GM18868 (cell line): ENCODE measurements at regions not wholly inside any gene's neighbourhood (a gene's known extent, or its start where the extent isn't known, plus 50 kb on each side); places are given as distances from the start of the nearest gene placed in this dataset.

ENCODE experiments used
- ATAC-seq: cut with Tn5 transposase; IDR thresholded peaks from one replicate; pipeline ENCODE4 v1.9.1; 2021; ENCODE audit warnings: mild to moderate bottlenecking, moderate library complexity; ENCODE audit not compliant: unreplicated experiment

DNA sequence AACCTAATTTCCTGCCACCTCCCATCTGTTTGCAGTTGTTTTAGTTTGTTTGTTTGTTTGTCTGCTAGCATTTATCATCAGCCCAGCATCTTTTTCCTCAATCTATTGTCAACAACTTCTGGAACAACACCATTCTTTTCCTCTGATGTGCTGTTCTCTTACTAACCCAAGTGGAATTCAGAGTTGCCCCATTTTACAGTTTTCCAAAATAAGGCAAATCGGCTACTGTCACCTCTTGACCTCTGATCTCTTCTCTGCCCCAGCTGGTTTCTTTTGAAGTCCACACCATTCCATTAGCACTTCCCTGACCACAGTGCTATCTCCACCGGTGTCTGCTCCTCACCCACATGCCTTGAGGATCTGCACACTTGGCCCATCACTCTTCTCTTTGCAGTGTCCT, 102.4 kb downstream of the EFNB2 start:
- no peak for ATAC-seq

DNA sequence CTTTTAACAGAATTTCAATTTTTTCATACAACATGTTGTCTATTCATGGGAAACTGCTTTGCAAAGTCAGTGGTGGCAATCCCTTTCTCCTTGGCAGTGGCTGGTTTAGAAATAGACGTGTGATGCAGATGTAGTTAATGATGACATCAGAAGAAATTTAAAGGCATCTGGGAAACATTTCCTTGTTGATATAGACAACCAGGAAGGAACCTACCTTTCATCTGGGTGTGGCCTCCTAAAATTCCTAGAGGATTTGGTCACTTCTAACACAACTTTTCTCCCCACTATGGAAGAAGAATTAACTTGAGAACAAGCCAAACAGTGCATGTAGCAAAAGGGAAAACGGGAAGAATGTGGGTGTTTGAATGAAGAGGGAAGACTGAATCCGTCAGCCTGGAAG, 102.8 kb downstream of the EFNB2 start:
- no peak for ATAC-seq

DNA sequence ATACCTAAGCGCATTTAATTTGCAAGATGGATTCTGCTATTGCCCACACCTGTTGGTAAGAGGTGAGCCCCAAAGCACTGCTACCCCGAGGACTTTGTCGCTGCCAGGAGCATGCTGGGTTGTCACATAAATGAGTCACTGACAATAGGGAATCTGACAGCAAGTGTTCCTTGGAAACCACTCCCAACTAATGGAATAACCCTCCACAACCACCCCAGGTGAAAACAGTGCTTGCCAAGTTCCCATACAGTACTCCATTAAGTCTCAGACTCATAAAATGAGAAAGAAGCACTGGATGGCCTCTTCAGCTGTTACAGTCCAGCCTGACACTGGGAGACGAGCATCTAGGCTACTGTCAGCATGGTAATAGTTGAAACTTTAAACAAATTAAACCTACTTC, 108.6 kb downstream of the EFNB2 start:
- no peak for ATAC-seq

DNA sequence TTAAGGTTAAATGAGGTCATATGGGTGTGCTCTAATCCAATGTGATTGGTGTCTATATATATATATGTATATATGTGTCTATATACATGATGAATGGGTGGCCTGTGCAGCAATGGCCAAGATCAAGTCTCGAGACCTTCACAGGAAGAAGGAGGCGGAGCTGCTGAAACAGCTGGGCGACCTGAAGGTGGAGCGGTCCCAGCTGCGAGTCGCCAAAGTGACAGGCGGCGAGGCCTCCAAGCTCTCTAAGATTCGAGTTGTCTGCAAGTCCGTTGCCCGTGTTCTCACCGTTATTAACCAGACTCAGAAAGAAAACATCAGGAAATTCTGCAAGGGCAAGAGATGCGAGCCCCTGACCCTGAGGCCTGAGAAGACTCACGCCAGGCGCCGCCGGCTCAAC, 109.8 kb downstream of the EFNB2 start:
- ATAC-seq = no peak

DNA sequence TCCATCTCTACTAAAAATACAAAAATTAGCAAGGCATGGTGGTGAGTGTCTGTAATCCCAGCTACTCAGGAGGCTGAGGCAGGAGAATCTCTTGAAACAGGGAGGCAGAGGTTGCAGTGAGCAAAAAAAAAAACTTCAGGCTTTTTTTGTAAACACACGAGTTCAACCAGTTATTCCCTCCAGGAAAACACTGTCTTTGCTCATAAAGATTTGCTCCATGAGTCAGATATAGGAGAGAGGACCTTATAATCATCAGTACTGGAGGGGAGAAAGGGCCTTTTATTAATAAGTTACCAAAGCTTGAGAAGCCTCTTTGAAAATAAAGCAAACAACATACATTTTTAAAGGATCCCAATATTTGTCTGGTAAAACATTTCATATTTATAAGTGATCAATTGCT, 110.7 kb downstream of the EFNB2 start:
- ATAC-seq = no peak

DNA sequence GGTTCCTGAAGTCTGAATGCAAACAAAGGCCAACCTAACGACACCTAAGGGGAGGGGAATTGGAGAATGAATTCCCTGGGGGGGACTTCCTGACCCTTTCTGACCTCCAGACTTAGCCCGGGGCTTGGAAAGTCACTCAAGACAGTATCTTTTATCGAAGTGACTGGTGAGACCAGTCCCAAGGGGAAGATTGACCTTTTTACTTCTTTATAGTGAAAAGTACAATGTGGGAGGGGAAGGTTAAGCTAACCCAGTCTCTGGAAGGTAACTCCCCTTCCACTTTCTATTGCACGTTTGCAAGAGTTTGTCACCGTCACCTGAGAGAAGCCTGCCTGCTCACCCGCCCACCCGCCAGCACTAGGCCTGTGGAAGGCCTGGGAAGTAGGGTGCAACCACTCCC, 111.9 kb downstream of the EFNB2 start:
- no peak for ATAC-seq

DNA sequence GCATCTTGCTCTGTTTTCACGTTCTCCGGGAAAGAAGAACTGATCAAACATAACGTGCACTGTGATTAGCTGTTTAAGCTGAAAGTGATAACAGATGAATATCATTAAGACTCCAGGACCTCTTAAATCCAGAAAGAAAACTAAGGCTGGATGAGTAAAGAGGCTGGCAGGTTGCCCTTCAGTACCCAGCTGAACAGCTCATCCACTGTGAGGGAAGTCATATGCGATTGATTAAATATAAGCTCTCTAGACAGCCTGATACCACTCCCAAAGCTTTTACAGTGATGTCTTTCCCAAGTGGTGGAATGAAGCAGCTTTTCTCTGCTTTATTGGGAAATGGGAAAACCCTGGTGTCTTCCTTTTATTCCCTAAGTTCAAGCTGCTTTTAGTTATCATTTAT, 116.9 kb downstream of the EFNB2 start:
- ATAC-seq = no peak

DNA sequence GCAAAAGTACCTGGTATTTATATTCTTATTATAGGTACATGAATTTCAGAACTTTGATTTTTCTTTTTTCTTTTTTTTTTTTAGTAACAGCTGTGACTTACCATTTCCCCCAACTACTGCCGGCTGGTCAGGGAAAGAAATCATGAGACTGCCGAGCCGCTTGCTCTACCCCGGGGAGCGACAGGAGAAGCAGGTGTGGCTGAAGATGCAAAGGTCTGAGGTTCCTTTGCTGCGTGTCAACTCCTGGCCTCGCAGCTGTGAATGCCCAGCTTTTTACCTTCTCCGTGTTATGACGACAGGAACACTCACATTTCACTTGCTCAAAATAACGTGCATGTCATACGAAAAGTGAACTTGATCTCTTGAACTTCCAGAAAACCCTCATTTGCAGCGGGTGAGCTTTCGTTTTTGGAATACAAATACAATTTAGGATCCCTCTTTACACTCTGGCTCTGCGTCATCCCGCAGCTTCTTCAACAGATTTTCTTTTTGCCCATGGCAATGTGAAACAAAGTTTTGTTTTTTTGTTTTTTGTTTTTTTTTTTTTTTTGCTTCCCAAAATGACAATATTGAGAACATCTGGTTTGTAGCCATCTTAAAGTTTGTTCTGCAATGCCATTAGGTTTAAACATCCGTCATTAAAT, 117.9 kb downstream of the EFNB2 start:
- no peak for ATAC-seq

DNA sequence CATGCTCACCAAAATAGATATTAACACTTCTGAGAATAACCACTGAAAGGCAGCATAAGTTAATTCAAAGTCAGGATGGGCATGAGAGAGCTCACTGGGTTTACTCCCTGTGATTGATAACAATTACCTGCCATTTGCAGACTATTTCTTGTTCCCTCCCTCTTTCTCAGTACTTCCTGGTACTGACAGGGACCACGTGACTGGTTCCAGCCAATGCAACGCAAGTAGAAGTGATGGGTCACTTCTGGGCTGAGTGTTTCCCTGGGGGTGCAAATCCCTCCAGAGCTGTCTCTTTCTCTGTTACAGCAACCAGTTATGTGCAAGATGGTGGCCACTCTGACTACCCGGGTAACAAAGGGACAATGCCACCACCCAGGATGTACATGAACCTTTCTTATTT, 118.8 kb downstream of the EFNB2 start:
- no peak for ATAC-seq

DNA sequence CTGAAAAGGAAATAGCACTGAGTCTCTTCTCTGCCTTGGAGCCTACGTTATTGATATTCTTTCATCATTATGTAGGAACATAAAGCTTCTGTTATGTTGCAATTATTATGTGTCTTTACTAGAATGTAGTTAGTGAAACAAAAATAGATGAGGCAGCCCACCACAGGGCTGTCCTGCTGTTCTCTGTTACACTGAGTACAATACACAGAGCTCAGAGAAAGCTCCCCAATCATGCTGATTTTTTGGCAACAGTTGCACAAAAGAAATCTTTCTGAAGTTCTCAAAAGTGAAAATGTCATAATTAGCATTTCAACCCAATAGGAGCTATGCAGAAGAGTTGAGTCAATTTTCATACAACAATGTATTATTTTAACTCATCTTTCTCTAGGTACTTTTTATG, 119.5 kb downstream of the EFNB2 start:
- ATAC-seq = no peak

DNA sequence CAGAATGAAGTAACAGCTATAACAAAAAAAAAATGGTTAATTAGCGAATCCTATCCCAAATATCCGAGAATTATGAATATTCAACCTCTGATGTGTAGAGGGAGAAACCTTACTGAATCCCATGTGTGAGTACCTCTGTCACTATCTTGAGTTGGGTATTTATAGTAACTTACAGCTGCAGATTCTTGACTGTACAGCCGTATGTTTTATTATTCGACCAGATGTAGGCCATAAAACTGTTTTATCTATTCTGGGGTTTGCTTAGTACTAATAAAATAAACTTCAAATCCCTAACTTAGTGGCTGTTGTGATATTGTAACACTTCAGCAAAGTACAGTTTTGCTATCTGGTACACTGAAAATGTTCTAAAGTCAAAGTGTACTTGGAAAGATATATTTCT, 120.0 kb downstream of the EFNB2 start:
- ATAC-seq = no peak

DNA sequence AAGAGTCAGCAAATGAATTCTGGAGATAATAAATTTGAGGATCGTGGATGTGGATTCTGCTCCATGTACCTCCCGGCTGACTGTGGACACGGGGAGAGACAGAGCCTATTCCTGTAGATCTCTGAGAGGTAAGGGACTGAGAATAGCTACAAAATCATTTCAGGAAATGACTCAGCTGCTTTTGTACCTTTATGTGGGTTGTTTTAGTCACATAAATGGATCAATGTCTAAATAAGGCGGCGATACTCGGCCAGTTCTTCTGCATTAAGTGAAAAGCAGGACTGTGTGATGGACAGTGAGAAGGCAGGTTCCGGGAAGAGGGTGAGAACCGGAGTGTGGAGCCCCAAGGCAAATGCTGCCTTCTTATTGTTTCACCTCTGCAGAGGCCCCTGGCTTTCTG, 128.1 kb downstream of the EFNB2 start:
- ATAC-seq = peak; percentile 83

DNA sequence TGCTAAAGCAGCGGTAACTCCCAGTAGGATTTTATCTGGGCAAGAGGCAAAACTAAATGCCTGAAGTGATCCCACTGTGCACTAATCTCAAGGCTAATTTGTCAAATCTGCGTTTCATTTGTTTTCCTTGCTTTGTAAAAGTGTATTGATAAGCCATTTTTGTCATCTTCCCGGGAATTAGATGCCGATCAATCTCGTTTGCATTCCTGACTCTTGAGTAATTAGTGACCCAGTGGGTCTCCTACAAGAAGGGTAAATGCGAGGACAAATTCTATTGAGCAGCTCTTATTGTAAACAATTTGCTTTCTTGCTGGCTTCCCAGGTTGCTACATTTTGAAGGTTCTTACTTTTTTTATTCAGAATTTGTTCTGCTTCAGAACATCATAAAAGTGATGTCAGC, 129.7 kb downstream of the EFNB2 start:
- no peak for ATAC-seq

DNA sequence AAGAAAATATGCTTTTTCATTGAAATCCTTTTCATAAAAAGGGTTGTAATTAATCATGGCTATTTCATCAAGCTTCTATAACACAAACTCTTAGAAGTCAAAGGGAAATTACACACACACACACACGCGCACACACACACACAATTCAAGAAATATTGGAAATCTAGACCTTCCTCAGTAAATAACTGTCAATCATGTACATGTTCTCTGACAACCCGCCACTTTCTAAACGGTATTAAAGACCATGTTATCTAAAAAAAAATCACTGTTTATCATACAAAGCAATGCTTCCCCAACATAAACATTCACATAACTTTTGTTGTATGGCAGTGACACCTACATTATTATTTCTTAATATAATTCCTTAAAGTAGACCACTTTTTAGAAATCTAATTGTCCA, 132.2 kb downstream of the EFNB2 start:
- no peak for ATAC-seq

DNA sequence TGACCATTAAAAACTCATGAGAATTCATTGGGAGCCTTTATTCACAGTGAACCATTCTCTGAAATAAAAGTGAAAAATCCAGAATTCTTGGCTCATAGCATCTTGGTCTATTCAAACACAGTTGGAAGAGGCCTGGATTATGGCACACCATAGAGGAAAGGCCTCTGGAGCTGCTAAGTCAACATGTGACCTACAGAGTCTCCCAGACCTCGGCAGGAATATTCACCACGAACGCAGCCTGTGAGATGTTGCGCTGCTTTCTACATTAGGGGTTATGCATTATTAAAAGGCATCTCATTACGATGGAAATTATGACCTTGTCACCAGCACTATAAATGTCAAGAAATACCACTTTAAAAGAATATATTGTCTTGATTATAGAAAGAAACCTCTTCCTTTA, 132.6 kb downstream of the EFNB2 start:
- ATAC-seq = no peak

DNA sequence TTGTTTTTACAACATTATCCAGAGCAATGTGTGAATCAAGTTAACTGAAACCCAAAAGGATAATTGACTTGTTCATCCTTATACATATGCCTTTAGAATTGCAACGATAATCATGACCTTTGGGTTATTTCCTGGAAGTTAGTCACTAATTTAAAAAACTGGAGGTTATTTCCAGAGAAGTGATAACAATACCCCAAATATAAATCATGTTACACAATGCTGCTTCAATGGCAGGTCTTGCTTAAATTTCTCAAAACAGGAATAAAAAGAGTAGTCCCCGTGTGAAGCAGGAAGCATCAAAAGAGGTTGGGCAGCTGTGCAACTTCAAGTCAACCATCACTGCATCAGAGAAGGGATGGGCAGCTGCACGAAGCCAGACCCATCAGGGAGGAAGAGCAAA, 134.4 kb downstream of the EFNB2 start:
- no peak for ATAC-seq

DNA sequence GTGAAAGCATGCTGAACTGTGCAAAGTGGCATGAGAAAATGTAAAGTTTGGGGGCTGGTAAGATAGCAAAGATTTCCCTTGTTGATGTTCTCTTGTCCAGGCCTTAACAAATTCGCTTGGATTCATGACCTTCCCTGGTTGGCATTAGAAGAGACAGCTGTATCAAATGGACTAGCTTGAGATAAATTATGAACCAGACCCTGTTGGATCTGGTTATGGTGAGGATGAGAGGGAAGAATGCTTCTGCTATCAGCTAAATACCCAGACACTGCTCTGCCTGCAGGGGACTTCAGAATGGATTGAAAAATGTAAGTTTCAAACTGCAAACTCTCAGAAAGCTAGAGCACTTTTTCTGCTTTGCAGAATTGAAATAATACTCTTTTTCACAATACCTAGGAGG, 135.2 kb downstream of the EFNB2 start:
- ATAC-seq = no peak

DNA sequence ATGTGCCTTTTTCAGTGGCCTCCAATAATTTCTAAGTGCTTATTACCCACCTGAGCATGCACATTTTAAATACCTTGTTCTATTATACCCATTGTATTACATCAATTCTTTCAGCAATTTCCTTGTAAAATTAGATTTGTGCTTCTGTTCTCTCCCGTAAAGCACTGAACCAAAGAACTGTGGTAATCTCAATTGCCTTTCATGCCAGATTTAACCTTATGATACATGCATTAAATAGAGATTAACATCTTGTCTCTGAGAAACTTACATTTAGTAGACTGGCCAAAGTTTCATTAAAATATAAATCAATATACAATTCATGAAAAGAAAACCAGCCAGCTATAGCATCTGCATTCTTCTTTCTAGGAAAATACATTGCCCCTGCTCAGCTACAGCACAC, 137.2 kb downstream of the EFNB2 start:
- no peak for ATAC-seq

DNA sequence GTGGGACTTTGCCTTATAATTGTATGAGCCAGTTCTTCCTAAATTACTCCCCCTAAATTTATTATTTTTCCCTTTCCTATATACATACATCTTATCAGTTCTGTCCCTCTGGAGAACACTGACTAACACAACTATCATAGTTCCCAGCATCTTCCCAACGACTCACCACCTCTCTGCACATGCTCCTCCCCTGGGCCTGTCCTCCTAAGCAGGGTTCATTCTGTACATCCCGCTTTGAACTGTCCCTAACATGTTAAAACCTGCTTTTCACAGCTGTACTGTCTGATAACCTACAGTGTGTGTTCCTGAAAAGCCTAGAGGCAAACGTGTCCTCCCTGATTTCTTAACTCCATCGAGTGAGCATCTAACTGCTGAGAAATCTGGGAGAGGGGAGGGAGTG, 141.7 kb downstream of the EFNB2 start:
- no peak for ATAC-seq

DNA sequence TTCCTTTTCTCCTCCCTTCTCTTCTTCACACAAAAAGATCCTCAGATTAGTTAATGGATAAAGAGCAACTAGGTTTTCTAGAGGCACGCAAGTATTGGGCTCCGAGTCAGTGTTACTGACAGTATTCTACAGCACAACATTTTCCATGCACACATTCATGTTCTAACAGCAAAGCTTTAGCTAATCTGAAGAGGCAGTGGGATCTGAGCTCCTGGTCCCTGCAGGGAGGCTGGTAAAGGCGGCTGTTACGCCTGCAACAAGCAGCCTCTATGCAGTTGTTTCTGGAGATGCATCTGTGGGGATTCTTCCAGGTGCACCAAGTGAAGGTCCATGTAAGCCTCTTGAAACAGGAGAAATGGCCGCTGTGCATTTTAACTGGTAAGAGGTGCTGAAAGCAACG, 143.8 kb downstream of the EFNB2 start:
- no peak for ATAC-seq

DNA sequence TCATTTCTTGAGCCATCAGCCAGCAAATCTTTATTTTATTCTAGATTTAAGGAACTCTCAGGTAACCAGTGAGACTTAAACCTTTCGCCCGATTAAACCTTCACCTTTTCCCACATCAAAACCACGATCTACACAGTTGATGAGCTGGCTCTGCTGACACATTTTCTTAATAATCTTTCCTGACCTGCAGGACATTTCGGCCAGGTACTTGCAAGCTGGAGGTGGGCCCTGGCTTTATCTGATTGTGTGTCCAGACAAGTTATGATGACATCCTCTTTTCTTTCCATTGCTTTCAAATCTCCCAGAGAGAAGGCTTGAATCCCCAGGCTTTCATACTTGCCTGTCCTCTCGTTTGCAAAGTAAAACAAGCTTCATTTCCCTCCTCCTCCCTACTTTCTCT, 144.2 kb downstream of the EFNB2 start:
- no peak for ATAC-seq

DNA sequence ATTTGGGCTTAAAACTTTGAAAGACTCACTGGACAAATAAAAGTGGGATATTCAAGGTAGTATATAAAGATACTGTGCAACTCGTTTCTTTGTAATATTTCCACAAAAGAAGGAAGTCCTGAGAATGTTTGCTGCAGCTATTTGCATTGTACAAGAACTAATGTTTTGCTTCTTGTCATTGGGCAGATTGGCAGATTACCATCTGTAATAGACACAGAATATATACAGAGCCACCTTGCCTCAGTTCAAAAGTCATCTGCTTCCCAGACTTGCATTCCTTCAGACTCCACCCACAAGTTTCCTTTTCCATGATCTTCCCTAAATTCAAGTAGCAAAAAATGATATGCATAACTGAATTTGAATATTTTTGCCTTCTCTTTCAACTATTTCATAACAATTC, 145.1 kb downstream of the EFNB2 start:
- ATAC-seq = no peak

DNA sequence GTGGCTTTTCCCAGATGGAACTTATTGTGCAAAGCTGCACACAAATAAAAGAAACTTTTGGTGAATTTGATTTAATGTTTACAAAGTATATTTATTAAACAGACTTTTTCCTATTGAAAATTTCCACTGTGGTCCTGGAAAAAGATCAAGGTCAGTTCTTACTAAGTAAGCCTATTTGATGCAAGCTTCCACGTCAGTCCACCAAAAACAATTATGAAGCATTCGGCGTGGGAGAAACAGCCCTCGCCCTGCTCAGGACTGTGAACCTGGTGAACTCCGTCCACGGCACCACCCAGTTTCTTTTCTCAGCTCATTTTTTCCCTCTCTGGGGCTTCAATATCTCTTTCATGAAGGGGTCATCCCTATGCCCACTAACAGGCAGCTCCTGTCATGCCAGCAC, 149.8 kb downstream of the EFNB2 start:
- ATAC-seq = no peak

DNA sequence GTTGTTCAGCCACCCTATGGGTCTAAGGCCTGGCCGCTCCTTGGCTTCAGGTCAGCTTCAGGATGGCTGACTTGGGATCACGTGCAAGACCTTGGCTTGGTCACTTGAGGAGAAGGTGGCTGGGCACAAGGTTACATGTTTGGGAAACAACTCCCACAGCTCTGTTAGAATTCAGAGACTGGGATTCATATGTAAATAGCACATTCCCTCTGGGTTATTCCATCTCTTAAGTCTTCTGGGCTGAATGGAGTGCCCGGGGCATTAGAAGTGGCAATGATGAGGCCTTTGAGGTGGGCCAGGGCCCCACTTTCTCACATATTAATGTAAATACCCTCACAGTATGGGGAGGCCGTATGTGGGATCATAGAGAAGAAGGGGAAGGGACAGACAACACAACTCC, 150.9 kb downstream of the EFNB2 start:
- ATAC-seq = no peak
